OCI-LY3 (cell line): ENCODE measurements at regions not wholly inside any gene's neighbourhood (a gene's known extent, or its start where the extent isn't known, plus 50 kb on each side); places are given as distances from the start of the nearest gene placed in this dataset.
"Not testable (repeated sequence)": the region's sequence is repeated elsewhere in the genome, so short reads cannot be mapped to it uniquely, and the experiment has no call there.

Source experiments
- H2AFZ ChIP-seq: fragments of 200-600, 300-600 bp; shearing (Covaris generic); 2 replicates; pipeline ENCODE4 v1.6.0; 2014; ENCODE audit warnings: antibody characterized with exemption, low read depth, low read length
- H3K27ac ChIP-seq: fragments of 200-600, 300-600 bp; sonication (generic); 2 replicates; pipeline ENCODE4 v1.5.1; 2014; ENCODE audit warnings: mild to moderate bottlenecking, low read length, moderate library complexity, mixed read lengths
- H3K27me3 ChIP-seq: fragments of 200-600, 300-600 bp; sonication (generic); 2 replicates; pipeline ENCODE4 v1.6.1; 2014; ENCODE audit warnings: low read depth, low read length, mixed read lengths
- H3K36me3 ChIP-seq: fragments of 200-600, 300-600 bp; sonication (generic); replicated peaks from 2 replicates; pipeline ENCODE3; 2014; ENCODE audit warnings: low read depth, low read length, mixed read lengths
- H3K4me1 ChIP-seq: fragments of 300-600, 200-600 bp; sonication (generic); 2 replicates; pipeline ENCODE4 v1.6.1; 2014; ENCODE audit warnings: low read length, mixed read lengths
- H3K4me2 ChIP-seq: fragments of 200-600, 300-600 bp; sonication (generic); 2 replicates; pipeline ENCODE4 v1.6.1; 2014; ENCODE audit warnings: low read length, mixed read lengths
- H3K4me3 ChIP-seq: fragments of 300-600, 200-600 bp; sonication (generic); 2 replicates; pipeline ENCODE4 v1.5.1; 2014; ENCODE audit warnings: antibody characterized with exemption, mild to moderate bottlenecking, low read length, moderate library complexity
- H3K79me2 ChIP-seq: fragments of 300-600, 200-600 bp; shearing (Covaris generic); 2 replicates; pipeline ENCODE4 v1.6.1; 2014; ENCODE audit warnings: mild to moderate bottlenecking, low read length, mixed read lengths
- H3K9ac ChIP-seq: fragments of 300-600, 200-600 bp; shearing (Covaris generic); 2 replicates; pipeline ENCODE4 v1.6.0; 2014; ENCODE audit warnings: mild to moderate bottlenecking, low read length, moderate library complexity
- H3K9me3 ChIP-seq: fragments of 200-600, 300-600 bp; shearing (Covaris generic); 2 replicates; pipeline ENCODE4 v1.6.1; 2014; ENCODE audit warnings: low read length, mixed read lengths; ENCODE audit not compliant: insufficient read depth
- H4K20me1 ChIP-seq: fragments of 200-600, 300-600 bp; sonication (generic); 2 replicates; pipeline ENCODE4 v1.6.1; 2016; ENCODE audit warnings: low read length, mixed read lengths; ENCODE audit not compliant: insufficient read depth
- EZH2phosphoT487 ChIP-seq: fragments of 200-600 bp; shearing (Covaris generic); IDR thresholded peaks from 2 replicates; pipeline ENCODE4 v1.6.1; 2018; ENCODE audit warnings: antibody characterized with exemption, mixed run types, low read depth
- TF ChIP-seq, protein P1 (sequence below): fragments of 200-600, 300-600 bp; sonication (generic); IDR thresholded peaks from 2 replicates; pipeline ENCODE4 v1.5.1; 2014; ENCODE audit warnings: antibody characterized with exemption, low read length, low read depth

DNA sequence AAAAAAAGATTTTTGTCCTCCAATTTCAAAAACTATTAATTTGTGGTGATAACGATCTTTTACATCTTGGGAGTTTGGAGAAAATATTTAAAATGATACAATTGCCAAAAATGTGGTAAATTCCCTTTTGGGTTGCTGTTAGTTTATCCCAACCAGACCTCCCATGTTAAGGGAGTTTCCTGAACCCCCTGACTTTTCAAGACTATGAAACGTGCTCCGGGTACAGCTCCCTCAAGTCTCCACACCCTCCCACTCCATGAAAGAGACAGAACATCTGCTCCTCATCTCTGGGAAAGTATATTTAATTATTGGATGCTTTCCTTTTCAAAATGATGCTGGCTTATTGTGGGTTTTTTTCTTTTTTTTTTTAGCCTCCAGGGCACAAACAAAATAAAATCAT, 534.6 kb upstream of the NRP1 start:
- H3K4me1 ChIP-seq = no peaks in the 10 kb centered on the region
- no peak overlapping the region for H3K9ac ChIP-seq
- H3K36me3 ChIP-seq = no peaks in the 10 kb centered on the region
- no peak for TF ChIP-seq EZH2phosphoT487
- TF ChIP-seq, protein P1, sequence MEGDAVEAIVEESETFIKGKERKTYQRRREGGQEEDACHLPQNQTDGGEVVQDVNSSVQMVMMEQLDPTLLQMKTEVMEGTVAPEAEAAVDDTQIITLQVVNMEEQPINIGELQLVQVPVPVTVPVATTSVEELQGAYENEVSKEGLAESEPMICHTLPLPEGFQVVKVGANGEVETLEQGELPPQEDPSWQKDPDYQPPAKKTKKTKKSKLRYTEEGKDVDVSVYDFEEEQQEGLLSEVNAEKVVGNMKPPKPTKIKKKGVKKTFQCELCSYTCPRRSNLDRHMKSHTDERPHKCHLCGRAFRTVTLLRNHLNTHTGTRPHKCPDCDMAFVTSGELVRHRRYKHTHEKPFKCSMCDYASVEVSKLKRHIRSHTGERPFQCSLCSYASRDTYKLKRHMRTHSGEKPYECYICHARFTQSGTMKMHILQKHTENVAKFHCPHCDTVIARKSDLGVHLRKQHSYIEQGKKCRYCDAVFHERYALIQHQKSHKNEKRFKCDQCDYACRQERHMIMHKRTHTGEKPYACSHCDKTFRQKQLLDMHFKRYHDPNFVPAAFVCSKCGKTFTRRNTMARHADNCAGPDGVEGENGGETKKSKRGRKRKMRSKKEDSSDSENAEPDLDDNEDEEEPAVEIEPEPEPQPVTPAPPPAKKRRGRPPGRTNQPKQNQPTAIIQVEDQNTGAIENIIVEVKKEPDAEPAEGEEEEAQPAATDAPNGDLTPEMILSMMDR = no peak
- H3K27ac ChIP-seq = no peak overlapping the region
- H3K27me3 ChIP-seq = no peaks in the 10 kb centered on the region
- no peak overlapping the region for H3K4me3 ChIP-seq
- no peak overlapping the region for H3K4me2 ChIP-seq
- H4K20me1 ChIP-seq = no peaks in the 10 kb centered on the region
- no peaks in the 10 kb centered on the region for H3K79me2 ChIP-seq
- no peak overlapping the region for H2AFZ ChIP-seq
- H3K9me3 ChIP-seq = no peaks in the 10 kb centered on the region

GRCh38 chr10:33867199-33867789, 532.8 kb upstream of the NRP1 start:
- H3K4me1 ChIP-seq, H3K9me3 ChIP-seq, H3K9ac ChIP-seq, H3K4me2 ChIP-seq, H3K36me3 ChIP-seq, H3K79me2 ChIP-seq, H2AFZ ChIP-seq, H3K27ac ChIP-seq, H3K27me3 ChIP-seq, H4K20me1 ChIP-seq, H3K4me3 ChIP-seq: not testable (repeated sequence)

GRCh38 chr10:33863352-33863751, 528.9 kb upstream of the NRP1 start:
- Histone ChIP-seq H3K36me3 (no peaks in the 10 kb centered on the region), H3K4me1 (no peaks in the 10 kb centered on the region), H2AFZ (no peak overlapping the region), H3K4me3 (no peak overlapping the region), H3K9ac (no peak overlapping the region), H3K4me2 (no peak overlapping the region), H3K27me3 (no peaks in the 10 kb centered on the region), H4K20me1 (no peaks in the 10 kb centered on the region), H3K79me2 (no peaks in the 10 kb centered on the region), H3K9me3 (no peaks in the 10 kb centered on the region), H3K27ac (no peak overlapping the region)
- TF ChIP-seq, protein P1 = no peak
- TF ChIP-seq EZH2phosphoT487 = no peak

GRCh38 chr10:33862536-33863105, 528.2 kb upstream of the NRP1 start:
- TF ChIP-seq, protein P1 = no peak
- no peak for TF ChIP-seq EZH2phosphoT487
- Histone ChIP-seq H3K27ac (no peak overlapping the region), H3K9ac (no peak overlapping the region), H3K79me2 (no peaks in the 10 kb centered on the region), H3K4me3 (no peak overlapping the region), H3K9me3 (no peaks in the 10 kb centered on the region), H4K20me1 (no peaks in the 10 kb centered on the region), H2AFZ (no peak overlapping the region), H3K36me3 (no peaks in the 10 kb centered on the region), H3K4me2 (no peak overlapping the region), H3K27me3 (no peaks in the 10 kb centered on the region), H3K4me1 (no peaks in the 10 kb centered on the region)
